ENCODE measurements at regions not wholly inside any gene's neighbourhood (a gene's known extent, or its start where the extent isn't known, plus 50 kb on each side); places are given as distances from the start of the nearest gene placed in this dataset.
A peak's percentile ranks its signal among the peaks of the same experiment; 100 is the strongest.

DNA sequence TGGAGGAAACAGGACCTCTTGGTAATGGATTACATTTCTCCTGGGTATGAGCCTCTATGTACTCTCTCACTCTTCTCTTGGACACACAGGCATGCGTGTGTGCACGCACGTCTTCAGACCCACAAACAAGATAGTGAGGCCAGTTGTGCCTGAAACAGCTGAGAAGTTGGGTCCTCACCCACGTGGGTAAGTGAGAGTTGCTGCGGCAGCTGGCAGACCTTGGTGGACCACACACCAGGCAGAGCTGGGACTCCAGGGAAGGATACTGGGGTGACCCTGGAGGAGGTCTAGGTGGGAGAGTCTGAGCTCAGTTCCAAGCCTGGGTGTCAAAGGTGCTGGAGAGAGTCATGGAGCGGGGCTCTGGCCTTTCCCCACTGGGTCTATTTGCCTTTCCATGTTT is 194.3 kb downstream of the HAUS1 start:
- TF ChIP-seq, protein P1, sequence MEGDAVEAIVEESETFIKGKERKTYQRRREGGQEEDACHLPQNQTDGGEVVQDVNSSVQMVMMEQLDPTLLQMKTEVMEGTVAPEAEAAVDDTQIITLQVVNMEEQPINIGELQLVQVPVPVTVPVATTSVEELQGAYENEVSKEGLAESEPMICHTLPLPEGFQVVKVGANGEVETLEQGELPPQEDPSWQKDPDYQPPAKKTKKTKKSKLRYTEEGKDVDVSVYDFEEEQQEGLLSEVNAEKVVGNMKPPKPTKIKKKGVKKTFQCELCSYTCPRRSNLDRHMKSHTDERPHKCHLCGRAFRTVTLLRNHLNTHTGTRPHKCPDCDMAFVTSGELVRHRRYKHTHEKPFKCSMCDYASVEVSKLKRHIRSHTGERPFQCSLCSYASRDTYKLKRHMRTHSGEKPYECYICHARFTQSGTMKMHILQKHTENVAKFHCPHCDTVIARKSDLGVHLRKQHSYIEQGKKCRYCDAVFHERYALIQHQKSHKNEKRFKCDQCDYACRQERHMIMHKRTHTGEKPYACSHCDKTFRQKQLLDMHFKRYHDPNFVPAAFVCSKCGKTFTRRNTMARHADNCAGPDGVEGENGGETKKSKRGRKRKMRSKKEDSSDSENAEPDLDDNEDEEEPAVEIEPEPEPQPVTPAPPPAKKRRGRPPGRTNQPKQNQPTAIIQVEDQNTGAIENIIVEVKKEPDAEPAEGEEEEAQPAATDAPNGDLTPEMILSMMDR (IDR thresholded peaks at IDR 0.05; ENCODE audit: insufficient read depth, low read depth, low read length, missing control alignments): no peak
- no peak overlapping the region for H3K4me3 ChIP-seq (ENCODE audit: low read length)
- DNase-seq (ENCODE audit: low read depth): no peak

DNA sequence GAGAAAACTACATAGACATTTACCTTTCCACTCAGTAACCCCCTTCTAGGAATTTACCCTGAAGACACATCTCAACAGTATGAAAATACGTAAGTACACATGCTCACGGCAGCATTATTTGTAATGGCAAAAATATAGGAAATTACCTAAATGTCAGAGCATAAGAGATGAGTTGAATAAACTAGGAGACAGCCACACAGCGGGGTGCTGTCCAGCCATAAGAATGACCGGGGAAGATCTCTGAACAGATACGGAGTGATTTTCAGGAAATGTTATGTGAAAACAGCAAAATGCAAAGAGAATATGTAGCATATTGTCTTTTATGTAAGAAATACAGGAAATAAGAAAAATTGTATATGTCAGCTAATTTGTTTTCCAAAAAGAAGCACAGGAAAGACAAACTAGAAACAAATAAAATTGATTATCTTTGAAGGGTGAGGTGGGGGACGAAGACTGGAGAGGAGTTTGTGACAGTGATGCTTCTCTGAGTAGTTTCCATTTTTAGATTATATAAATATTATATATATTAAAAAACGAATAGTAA is 195.4 kb downstream of the HAUS1 start:
- TF ChIP-seq, protein P1 (IDR thresholded peaks at IDR 0.05; ENCODE audit: insufficient read depth, low read depth, low read length, missing control alignments): no peak
- no peak overlapping the region for H3K4me3 ChIP-seq (ENCODE audit: low read length)
- no peak for DNase-seq (ENCODE audit: low read depth)

DNA sequence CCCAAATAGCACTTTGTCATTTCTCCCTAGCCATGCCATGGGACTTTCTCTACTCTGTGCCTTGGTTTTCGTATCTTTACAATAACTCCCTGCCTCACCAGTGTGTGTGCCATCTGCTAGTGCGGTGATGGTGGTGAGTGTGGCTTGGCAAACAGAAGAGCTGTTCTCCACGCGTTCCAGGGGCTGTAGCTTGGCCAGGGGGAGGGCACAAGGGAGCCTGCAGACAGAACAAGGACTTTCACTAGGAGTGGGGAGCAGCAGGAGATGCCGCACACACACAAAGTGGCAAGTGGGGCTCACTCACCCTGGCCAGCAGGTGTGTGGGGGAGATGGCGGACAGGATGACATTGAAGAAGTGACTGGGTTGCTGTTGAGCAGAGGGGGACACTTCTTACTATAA is 196.9 kb downstream of the HAUS1 start:
- TF ChIP-seq, protein P1 (IDR thresholded peaks at IDR 0.05; ENCODE audit: insufficient read depth, low read depth, low read length, missing control alignments): no peak
- DNase-seq (ENCODE audit: low read depth): no peak
- no peak overlapping the region for H3K4me3 ChIP-seq (ENCODE audit: low read length)

DNA sequence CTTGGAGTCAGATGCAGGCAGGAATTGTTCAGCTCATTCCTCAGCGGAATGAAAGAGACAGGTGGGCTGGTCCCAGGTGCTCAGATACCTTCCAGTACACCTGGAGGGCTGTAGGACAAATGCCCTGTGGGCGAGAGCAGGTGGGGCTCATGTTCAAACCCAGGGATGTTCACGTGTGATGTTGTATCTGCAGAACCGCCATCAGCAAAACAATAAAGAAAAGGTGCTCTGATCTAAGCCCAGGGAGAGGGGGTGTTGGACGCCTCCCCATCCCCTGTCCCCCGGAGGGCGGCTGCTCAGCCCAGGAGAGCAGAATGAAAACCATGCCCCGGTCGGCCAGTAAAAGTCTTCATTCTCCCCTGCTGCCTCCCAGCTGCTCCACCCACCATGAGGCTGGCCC is 197.4 kb downstream of the HAUS1 start:
- TF ChIP-seq, protein P1 (IDR thresholded peaks at IDR 0.05; ENCODE audit: insufficient read depth, low read depth, low read length, missing control alignments): no peak
- H3K4me3 ChIP-seq (ENCODE audit: low read length): no peak overlapping the region
- DNase-seq (ENCODE audit: low read depth): no peak

DNA sequence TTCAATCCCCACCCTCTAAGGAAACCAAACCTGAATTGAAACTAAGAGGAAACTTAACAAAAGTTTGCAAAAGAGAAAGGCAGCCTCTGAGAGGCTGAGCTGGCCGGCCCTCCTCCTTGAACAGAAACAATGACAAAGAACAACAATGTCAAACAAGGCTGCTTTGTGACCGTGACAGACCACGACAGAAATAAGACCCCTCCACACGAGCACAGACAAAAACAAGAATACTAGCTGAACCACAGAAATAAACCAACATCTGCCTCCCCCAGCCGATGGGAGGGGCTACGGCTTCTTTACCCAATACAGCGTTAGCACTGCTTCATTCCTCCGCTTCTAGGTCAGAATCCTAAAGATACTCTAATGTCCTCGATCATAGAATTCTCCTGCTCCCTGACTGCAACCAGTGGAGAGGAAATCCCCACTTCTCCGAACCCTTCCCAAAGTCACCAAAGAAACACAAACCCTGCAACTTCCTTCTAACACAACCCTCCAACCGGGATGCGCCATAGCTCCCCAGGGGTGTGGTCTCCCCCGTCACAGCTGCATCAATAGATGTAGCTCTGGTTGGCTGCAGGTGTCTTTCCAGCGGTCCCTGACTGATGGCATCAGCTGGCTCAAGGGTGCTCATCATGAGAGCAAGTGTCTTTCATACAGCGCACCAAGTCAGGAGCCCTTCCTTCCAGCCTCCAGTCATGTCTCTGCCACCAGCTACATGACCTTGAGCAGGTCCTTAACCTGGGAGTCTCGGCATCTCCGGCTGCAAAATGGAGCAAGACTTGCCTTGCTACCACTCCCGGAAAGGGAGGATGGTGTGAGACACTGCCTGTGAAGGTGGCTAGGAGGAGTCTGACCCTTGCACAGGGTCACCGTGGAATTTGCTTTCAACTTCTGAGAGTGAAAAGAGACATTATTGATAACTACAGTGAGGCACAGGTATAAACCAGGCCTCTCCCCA is 198.6 kb downstream of the HAUS1 start:
- TF ChIP-seq, protein P1 (IDR thresholded peaks at IDR 0.05; ENCODE audit: insufficient read depth, low read depth, low read length, missing control alignments): no peak
- no peak for DNase-seq (ENCODE audit: low read depth)

DNA sequence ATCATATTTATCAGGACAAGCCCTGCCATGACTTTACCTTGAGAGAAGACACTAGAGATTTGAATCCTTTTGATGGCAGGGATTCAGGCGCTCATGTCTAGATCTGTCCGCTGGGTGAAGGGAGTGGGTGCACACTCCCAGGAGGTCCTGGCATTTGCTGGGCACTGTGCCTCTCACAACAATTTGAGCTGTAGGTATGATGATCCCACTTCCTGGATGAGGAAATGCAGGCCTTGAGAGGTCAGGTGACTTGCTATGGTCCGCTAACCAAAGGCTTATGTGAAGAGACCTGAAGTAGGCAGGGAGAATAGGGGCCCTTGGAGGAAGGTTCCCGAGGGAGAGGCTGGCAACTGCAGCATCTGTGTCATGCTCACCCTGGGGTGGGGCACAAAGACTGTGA is 206.1 kb downstream of the HAUS1 start:
- TF ChIP-seq, protein P1 (IDR thresholded peaks at IDR 0.05; ENCODE audit: insufficient read depth, low read depth, low read length, missing control alignments): no peak
- DNase-seq (ENCODE audit: low read depth): peak; percentile 33
- no peak overlapping the region for H3K4me3 ChIP-seq (ENCODE audit: low read length)

More for the DNA sequence above, 198.6 kb downstream of the HAUS1 start:
- H3K4me3 ChIP-seq (ENCODE audit: low read length): no peak overlapping the region
